ENCODE measurements at regions not wholly inside any gene's neighbourhood (a gene's known extent, or its start where the extent isn't known, plus 50 kb on each side); places are given as distances from the start of the nearest gene placed in this dataset.
"Not testable (repeated sequence)": the region's sequence is repeated elsewhere in the genome, so short reads cannot be mapped to it uniquely, and the experiment has no call there.

DNA sequence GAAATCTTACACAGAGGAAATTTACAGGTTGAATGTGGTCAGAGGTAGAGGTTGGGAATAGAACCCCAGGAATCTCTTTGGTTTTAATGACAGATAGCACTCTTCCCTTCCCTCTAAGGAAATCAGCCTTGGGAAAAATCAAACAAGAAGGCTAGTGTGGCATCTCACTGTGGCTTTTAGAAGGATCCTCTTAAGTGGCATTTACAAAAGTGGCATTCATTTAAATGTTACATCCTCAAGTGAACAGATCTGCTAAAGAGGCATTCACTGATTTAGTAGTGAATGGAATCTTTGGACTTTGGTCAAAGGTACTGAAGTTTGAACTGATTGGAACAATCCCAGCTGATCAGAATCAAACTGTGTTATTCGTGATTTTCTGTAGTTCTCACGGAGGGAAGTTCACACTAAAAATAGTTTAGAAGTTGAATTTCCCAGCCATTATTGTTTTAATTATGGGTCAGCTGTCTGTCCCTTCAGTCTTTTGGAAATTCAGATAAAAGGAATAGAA lies 136.5 kb upstream of the FN1 start:
- DNase-seq, result no peak

DNA sequence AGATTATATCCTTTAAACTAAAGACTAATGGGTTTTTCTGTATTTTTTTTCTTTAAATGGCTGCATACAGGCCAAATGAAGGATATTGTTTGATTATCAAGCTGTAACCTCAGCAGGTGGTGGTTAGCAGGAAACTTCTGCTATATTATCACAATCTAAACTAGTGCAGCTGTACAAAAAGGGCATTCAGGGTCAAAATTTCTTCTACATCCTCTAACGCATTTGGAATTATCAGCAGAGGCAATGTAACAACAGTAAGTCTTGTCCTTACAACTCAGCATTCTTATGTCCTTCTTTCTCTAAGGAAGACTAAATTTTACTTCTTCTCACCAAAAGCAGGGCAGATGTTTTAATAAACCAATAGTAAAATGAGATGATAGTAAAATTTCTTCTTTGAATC lies 135.8 kb upstream of the FN1 start:
- no peak for DNase-seq

DNA sequence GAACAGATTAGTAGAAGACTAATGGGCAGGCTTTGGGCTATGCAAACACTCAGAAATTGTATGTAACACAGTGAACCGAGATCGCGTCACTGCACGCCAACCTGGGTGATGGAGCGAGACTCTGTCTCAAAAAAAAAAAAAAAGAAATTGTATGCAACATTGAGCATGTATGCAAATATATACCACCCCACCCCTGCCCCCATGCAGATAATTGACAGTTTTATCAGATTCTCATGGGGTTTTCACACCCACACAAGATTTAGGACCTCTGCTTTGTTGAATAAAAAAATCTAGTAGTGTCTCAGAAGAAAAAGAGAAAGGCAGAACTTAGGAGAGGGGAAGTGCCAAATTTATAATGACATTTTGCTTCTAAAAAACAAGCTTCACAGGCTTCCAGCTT lies 131.6 kb upstream of the FN1 start:
- DNase-seq, result no peak

DNA sequence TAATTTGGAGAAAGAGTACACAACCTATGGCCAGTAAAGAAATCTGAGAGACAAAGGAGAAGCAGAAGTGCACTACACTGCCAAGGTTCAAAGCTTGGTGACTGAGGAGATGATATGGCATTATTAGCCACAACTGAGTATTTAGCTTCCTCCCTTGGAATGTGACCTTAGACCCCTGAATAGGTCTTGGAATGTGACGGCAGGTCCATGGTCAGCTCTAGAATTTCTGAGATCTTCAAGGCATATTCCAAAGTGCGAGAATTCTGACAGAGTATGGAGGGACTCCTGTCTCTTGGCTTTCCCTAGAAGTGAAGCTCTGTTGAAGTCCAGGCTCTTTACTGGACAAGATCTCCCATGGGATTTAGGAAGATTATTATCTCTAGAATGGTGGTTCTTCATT lies 130.0 kb upstream of the FN1 start:
- DNase-seq, result no peak

DNA sequence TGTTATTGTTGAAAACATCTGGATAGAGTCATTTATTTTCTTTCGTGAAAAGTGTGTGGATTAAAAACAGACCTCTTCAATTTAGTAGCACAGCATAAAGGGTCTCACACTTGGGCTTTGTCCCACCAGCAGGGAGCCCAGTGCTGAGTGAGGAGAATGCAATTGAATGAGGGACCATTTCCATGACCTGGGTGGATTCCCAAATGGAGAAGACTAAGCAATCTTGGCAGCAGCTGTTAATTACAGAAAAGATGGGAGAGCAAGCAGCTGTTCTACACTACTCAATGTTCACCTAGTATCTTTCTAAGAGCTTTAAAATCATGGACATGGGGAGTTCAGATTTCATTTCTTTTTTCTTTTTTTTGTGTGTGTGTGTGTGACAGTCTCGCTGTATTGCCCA lies 121.8 kb upstream of the FN1 start:
- no peak for DNase-seq

DNA sequence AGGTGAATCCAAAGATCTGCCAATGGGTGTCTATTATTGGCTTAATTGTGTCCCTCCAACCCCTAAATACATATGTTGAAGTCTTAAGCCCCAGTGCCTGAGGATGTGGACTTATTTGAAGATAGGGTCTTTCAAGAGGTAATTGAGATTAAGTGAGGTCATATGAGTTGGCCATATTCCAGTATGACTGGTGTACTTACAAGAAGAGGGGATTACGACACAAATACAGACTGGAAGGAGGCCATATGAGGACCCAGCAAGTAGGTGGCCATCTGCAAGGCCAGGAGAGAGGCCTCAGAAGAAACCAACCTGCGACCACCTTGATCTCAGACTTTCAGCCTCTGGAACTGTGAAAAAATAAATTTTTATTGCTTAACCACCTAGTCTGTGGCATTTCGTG lies 121.1 kb upstream of the FN1 start:
- DNase-seq, result no peak

DNA sequence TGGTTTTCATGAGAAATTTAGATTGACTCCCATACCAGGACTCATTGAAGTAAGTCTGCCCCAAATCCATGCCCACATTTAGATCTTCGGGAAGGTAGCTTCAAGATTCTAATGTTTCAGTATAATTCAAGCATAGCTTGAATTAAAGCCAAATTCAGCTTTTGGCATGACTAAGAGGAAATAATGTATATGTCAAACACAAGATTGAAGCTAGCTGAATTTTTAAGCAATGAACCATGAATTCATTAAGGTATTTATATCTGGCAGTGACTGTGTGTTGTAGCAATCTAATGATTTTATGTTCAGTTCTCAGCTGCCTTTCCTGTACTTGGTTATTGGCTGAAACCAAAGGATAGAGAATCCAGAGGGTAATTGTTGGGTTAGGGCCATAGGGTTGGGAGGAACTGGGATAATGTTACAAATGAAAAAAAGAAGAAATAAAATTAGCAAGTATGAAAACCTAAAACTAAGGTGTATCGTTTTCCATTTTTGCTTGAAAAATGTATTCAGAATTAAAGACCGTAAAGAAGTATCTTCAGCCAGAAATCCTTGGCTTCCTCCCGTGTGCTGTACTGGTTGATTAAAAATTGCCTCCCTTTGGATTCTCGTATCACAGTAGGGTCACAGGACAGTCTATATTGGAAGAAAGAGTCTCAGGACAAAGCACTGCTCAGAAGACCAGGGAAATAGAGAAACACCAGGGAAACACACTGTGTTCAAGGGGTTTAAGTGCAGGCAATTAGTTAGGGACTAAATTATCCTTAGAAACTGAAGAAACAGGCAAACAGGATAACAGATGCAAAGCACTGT lies 119.0 kb upstream of the FN1 start:
- DNase-seq, result no peak

DNA sequence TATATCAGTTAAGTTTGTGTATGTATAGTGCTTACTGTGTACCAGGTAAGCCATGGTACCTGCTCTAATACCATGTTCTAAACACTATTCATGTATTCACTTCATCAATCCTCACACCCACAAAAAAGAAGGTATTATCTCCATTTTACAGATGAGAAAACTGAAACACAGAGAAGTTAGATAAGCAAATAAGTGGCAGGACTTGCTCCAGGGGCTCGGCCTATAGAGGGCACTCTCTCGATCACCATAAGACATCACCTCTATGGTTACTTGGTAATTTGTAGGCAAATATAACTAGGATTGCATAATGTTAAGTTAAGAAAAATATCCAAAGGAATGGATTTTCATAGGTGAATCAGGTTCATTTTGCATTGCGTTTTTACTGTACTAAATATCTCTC lies 118.1 kb upstream of the FN1 start:
- DNase-seq, result no peak

DNA sequence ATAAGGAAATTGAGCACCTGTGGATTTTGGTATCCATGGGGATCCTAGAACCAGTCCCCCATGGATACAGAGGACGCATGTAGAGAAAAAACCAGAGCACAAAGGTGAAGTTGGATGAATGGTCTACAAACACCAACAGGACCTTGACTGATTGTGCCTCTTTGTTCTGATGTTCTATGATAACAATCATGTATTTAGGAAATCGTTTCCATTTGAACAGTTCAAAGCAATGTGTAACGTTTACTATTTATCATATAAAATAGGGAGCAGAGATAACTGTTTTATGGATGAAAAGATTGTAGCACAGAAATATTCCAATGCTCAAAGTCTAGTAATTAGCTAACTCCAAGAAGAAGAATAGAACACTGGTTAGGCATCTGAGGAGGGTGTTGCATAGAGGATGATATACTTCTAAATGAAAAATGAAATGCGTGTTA lies 116.3 kb upstream of the FN1 start:
- no peak for DNase-seq

DNA sequence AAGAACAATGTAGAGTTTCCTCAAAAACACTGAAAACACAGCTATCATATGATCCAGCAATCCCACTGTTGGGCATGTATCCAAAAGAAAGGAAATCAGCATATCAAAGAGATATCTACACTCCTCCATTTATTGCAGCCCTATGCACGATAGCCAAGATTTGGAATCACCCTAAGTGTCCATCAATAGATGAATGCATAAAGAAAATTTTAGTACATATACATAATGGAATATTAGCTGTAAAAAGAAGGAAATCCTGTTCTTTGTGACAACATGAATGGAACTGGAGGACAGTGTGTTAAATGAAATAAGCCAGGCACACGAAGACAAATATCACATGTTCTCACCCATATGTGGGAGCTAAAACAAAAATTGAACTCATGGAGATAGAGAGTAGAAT lies 114.5 kb upstream of the FN1 start:
- DNase-seq, result no peak

DNA sequence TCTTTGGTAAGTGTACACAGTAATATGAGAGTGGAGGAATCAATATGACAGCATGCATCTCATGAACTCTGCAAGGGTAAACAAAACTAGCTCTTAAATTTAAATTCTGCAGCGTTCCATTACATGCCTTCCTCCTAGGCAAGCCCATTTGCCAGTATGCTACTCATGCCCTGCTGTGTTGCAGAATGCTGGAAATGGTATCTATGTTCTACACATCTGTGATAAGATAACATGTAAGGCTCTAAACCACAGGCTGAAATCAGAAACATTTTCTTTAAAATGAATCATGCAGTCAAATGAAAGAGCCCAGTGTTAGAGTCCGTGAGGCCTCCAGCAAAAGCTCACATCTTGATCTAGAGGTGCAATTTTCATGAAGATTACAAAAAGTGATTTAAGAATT lies 112.8 kb upstream of the FN1 start:
- no peak for DNase-seq

DNA sequence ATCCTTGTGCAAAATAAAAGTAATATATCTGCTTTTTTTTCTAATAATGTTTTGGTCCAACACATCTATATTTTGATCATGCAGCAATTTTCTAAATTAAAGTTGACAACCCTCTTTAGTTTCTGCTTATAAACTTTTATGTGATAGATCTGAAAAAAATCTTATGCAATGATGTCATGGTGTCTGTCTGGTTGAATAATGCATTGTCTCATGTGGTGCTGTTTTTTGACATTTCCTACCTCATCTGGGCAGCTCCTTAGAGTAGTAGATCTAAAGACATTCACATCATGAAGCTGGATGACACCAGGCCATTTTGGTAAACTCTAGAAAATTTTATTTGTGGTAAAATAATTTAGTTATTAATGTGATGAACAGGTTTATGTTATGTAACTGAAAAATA lies 106.8 kb upstream of the FN1 start:
- no peak for DNase-seq

DNA sequence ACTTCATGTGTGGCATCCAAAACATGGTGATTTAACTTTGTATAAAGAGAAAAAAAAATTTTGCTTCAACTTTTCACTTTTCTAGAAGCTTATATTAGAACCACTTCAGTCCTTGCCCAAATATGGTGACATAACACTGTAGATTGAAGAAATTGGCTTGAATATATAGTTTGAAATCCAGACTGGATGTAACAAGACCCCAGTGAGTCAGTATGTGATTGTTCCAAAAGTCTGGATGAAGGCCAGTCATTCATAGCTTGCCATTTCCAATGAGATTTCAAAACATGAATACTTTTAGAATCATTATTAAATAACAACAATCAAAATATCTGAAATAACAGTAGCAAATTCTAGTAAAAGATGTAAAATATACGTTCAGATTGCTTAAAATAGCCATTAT lies 104.8 kb upstream of the FN1 start:
- DNase-seq, result no peak

DNA sequence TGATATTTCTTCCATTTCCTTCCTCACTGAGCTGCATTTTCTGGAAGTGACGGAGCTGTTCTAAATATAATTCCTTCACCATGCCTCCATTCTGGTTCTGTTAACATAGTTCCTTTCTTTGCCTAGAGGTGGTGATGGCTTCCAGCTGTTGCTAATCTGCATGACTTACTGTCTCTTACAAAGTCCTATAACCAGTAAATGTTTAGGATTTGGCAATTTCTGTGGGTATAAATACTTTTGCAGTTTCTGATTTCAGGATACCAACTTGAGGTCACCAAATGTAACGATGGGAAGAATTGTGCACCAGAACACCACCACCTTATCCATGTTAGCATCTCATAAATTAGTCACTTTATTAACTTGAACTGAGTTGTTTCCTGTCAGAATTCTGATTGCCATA lies 101.7 kb upstream of the FN1 start:
- no peak for DNase-seq

DNA sequence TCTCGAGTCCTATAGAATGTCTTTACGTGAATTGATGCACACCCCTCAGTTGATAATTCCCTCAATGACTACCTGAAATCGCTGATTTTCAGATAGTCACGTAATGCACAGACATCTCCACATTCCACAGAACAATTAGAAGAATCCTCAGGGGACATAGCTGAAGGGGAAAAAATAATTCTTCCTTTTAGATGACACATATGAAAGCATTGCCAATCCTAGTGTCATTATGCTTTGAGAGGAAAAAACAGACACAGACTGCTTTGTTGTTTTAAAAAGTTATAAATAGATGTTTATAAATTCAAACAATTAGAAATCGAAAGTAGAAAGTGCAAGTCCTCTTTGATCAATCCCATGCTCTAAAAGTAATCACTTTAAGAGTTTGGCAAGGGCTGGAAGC lies 100.6 kb upstream of the FN1 start:
- no peak for DNase-seq

DNA sequence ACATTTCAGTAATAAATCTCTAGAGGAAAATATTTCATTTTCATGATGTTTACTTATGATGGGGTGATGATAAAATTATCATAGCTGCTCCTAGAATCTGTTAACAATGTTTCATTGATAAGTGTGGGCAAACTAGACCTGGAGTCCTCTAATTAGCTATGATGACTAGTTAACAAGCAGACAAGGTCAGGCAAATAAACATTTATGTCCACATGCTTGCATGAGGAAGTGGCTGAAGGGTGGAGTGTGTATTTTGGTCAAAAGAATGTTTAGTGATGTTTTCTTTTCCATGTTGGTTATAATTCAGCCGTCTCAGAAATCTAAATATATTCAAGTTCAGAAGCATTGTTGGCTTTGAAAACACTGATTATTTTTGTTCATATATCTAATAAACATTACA lies 99.9 kb upstream of the FN1 start:
- no peak for DNase-seq

DNA sequence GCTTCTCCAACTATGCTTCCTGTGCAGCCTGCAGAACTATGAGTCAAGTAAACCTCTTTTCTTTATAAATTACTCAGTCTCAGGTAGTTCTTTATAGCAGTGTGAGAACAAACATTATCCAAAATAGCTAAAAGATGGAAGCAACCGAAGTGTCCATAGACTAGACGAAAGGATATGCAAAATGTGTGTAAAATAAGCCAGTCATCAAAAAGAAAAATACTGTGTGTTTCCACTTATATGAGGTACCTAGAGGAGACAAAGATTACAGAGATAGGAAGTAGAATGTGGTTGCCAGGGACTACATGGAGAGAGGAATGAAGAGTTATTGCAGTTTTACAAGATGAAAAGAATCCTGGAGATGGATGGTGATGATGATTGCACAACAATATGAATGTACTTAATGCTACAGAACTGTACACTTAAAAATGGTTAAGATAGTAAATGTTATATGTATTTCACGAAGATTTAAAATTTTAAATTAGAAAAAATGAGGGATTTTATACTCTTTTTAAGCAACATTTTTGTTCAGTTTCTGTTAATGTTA lies 99.3 kb upstream of the FN1 start:
- no peak for DNase-seq

DNA sequence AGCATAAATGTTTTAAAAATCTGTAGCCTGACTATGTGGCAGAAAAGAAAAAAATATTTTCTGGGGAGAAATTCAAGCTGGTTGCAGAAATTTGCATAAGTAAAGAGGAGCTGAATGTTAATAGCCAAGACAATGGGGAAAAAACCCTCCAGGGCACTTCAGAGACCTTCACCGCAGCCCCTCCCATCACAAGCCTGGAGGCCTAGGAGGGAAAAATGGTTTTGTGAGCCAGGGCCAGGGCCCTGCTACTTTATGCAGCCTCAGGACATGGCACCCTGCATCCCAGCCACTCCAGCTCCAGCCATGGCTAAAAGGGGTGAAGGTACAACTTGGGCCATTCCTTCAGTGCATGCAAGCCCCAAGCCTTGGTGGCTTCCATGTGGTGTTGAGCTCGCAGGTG lies 97.8 kb upstream of the FN1 start:
- DNase-seq, result not testable (repeated sequence)

DNA sequence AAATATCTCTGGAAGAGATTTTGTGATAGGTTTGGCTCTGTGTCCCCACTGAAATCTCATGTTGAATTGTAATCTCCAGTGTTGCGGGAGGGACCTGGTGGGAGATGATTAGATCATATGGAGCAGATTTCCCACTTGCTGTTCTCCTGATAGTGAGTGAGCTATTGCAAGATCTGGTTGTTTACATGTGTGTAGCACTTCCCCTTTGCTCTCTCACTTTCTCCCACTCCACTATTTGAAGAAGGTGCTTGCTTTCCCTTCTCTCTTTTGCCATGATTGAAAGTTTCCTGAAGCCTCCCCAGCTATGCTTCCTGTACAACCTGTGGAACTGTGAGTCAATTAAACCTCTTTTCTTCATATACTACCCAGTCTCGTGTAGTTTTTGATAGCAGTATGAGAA lies 97.0 kb upstream of the FN1 start:
- no peak for DNase-seq

DNA sequence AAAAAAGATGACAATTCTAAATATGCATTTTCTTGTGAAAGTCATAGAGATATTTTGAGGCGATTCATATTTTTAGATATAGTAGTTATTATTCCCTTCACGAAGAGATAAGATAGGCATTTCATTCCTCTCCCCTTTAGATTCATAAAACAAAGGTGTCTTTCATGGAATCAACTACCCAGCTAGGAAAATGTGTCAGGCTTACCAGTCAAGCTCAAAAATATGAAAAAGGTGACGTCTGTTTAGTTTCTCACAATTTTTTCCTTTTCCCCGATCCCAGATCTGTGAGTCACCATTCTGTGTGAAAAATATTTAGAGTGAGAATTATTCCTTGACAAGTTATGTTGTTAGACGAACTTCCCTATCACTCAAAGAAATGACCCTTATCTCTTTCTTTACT lies 95.4 kb upstream of the FN1 start:
- no peak for DNase-seq

DNA sequence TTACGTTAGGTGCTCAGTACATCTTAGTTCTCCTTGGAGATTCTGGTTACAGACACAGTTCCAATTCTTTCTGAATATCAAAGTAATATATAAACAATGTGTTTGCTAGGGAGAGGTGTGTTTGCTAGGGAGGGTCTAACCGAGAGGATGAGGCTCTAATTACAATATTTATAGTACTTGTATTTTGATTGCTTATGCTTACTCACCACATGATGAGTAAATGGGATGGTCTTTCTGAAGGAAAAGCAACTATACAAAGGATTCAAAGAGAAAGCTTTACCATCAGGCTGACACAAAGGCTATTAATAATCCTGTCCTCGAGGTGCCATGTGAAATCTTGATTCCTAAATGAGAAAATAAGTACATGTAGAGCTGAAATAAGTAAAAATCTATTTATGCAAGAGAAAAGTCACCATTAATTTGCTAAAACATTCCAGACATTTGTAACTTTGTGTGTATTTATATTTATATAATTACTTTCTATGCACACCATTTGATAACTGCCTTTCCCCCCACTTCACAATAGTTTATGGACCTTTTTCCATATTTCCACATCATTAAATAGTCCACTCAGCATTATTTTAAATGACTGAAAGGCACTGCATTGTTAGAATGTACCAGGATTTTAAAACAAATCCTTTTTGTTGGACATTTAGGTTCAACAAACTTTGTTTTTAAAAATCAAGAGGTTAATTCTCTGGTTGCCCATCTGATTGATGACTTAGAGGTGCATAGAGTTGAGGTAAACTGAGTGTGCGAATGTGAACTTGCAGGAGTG lies 94.5 kb upstream of the FN1 start:
- DNase-seq, result no peak

DNA sequence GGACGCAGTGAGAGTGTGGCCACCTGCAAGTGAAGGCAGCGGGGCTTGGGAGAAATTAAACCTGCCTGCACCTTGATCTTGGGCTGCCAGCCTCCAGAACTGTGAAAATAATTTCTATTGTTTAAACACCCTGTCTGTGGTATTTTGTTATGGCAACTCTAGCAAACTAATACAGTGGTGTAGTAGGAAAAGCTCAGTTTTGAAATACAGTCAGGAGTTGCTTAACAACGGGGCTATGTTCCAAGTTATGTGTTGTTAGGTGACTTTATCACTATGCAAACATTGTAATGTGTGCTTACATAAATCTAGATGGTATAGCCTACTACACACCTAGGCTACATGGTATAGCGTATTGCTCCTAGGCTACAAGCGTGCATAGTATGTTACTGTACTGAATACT lies 93.4 kb upstream of the FN1 start:
- no peak for DNase-seq

DNA sequence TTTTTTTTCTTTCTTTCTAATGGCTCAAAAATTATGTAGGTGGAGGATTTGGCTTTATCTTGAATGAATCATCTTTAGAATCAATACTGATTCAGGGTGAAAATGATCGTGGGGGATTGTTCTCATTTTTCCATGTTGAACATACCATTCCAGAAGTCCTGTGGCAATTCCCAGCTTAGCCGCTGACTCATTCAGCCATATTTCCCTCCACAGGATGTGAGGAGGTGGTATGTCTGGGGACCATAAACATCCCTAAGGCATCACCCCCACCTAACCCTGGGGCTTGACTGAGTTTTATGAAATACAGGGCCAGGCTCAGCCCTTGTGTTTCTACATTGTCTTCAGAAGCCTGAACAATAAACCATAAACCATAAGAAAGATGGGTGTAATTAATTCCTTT lies 92.7 kb upstream of the FN1 start:
- no peak for DNase-seq

DNA sequence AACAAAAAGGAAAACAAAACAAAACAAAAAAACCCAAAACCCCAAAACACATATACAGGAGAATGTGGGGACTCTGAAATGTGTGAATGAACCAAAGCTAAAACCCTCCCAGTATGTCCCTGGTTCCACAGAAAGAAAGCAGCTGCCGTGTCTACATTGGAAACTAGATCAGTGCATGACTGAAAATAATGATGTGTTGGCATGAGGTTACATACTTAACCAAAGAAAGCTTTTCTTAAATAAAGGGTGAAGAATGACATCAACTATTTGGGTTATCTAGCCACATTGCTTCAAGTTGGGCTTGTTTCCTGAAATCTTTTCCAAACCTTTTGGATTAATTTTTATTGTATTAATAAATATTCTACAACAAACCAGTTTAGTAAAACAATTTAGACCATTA lies 91.9 kb upstream of the FN1 start:
- no peak for DNase-seq

Measured in NK-92 treated with Interleukin-12 subunit alpha and Interleukin-12 subunit beta, amount 100 ng/mL, for 24 hours (cell line).